HCT116 (cell line): ENCODE measurements at regions not wholly inside any gene's neighbourhood (a gene's known extent, or its start where the extent isn't known, plus 50 kb on each side); places are given as distances from the start of the nearest gene placed in this dataset.
"Not testable (repeated sequence)": the region's sequence is repeated elsewhere in the genome, so short reads cannot be mapped to it uniquely, and the experiment has no call there.

Experiments used
- ATAC-seq: fragments of 200-7000 bp; cut with Tn5 transposase; 2 replicates; pipeline ENCODE4 v1.9.1; 2020; ENCODE audit warnings: mild to moderate bottlenecking, moderate library complexity
- BruUV-seq: library from RNA; stranded (reverse); fragments of 400-500 nt; replicated peaks from 2 replicates; lab custom pipeline; 2021; lab: Mats Ljungman, UMichigan
- CTCF ChIA-PET: fragments of 300-600 bp; sonication (Branson Sonifier 250); formaldehyde crosslinking; loops from one replicate; lab custom pipeline; 2021; ENCODE audit warnings: antibody characterized with exemption; lab: Charles Lee
- POLR2A ChIA-PET: fragments of 300-600, 350-600 bp; sonication (Branson Sonifier 250); formaldehyde crosslinking; loops from one replicate; lab custom pipeline; 2021; ENCODE audit warnings: antibody characterized with exemption; lab: Charles Lee
- RAD21 ChIA-PET, 2 experiments: fragments of 300-600 bp; sonication (Branson Sonifier 250); formaldehyde crosslinking; loops; one replicate each; lab custom pipeline; 2023; ENCODE audit warnings: low total read pairs in 2 of 2; ENCODE audit not compliant: uncharacterized antibody in 2 of 2, unreplicated experiment in 2 of 2, low non-redundant PET in 1 of 2; lab: Charles Lee
- DNase-seq: peaks from one replicate; pipeline ENCODE4 v3.0.0-alpha.2; 2010; ENCODE audit warnings: low read depth, low spot score
- H2AFZ ChIP-seq: fragments of 200-600 bp; shearing (Covaris generic), sonication (generic); 2 replicates; pipeline ENCODE4 v1.6.1; 2017; ENCODE audit warnings: low read depth, mixed run types, mixed read lengths, antibody characterized with exemption, low read length; ENCODE audit not compliant: poor library complexity, severe bottlenecking
- H3K27ac ChIP-seq: 2 replicates; pipeline ENCODE4 v1.5.1; 2012; ENCODE audit warnings: low read depth, low read length
- H3K27me3 ChIP-seq: fragments of 200-600 bp; sonication (generic); 2 replicates; pipeline ENCODE4 v1.6.1; 2016; ENCODE audit warnings: mixed run types, low read length, mixed read lengths; ENCODE audit not compliant: insufficient read depth
- H3K36me3 ChIP-seq, 2 experiments: fragments of 200-500 bp in 1 of 2; fragments of 200-600 bp in 1 of 2; sonication (Bioruptor generic) in 1 of 2; sonication (generic) in 1 of 2; 2 replicates each; pipeline versions ENCODE4 v1.5.1 to v1.6.1; 2014 to 2016; ENCODE audit warnings: low read length in 2 of 2, inconsistent platforms in 1 of 2, mixed read lengths in 1 of 2, mixed run types in 1 of 2; ENCODE audit not compliant: insufficient read depth in 2 of 2, control insufficient read depth in 1 of 2
- H3K4me1 ChIP-seq, 2 experiments: fragments of 200-600 bp in 1 of 2; sonication (generic) in 1 of 2; 2 replicates each; pipeline versions ENCODE4 v1.5.1 to v1.6.1; 2012 to 2017; ENCODE audit warnings: low read length in 2 of 2, inconsistent platforms in 1 of 2, mild to moderate bottlenecking in 1 of 2, mixed read lengths in 1 of 2, mixed run types in 1 of 2, moderate library complexity in 1 of 2; ENCODE audit not compliant: insufficient read depth in 2 of 2, control insufficient read depth in 1 of 2
- H3K4me2 ChIP-seq: fragments of 200-600 bp; sonication (generic); 2 replicates; pipeline ENCODE4 v1.6.1; 2017; ENCODE audit warnings: mixed run types, low read length, mixed read lengths
- H3K4me3 ChIP-seq, 2 experiments: fragments of 200-600 bp in 1 of 2; sonication (generic) in 1 of 2; replicated peaks in 1 of 2; 2 replicates each; pipeline ENCODE4 v1.5.1; 2011 to 2016; ENCODE audit warnings: low read length in 2 of 2, control low read depth in 1 of 2, low read depth in 1 of 2, mild to moderate bottlenecking in 1 of 2, mixed read lengths in 1 of 2, mixed run types in 1 of 2
- H3K79me2 ChIP-seq: fragments of 200-600 bp; sonication (generic); 2 replicates; pipeline ENCODE4 v1.6.1; 2017; ENCODE audit warnings: mild to moderate bottlenecking, mixed run types, low read length, moderate library complexity, mixed read lengths; ENCODE audit not compliant: insufficient read depth
- H3K9ac ChIP-seq: fragments of 200-600 bp; sonication (generic); 2 replicates; pipeline ENCODE4 v1.6.1; 2016; ENCODE audit warnings: low read length, mixed read lengths
- H3K9me2 ChIP-seq: fragments of 200-600 bp; sonication (generic), shearing (Covaris generic); 2 replicates; pipeline ENCODE4 v1.6.1; 2017; ENCODE audit warnings: mixed run types, mild to moderate bottlenecking, moderate library complexity; ENCODE audit not compliant: insufficient read depth
- H3K9me3 ChIP-seq, 2 experiments: fragments of 200-500 bp in 1 of 2; fragments of 200-600 bp in 1 of 2; sonication (Bioruptor generic) in 1 of 2; sonication (generic) in 1 of 2; 2 replicates each; pipeline ENCODE4 v1.6.1; 2014 to 2017; ENCODE audit warnings: low read length in 2 of 2, mixed read lengths in 2 of 2, inconsistent platforms in 1 of 2, low read depth in 1 of 2, mild to moderate bottlenecking in 1 of 2, mixed run types in 1 of 2, moderate library complexity in 1 of 2; ENCODE audit not compliant: control insufficient read depth in 1 of 2, insufficient read depth in 1 of 2
- H4K20me1 ChIP-seq: fragments of 200-600 bp; sonication (generic), shearing (Covaris generic); 2 replicates; pipeline ENCODE4 v1.6.1; 2017; ENCODE audit warnings: mixed run types, mild to moderate bottlenecking, moderate library complexity; ENCODE audit not compliant: insufficient read depth
- CEBPB ChIP-seq: IDR thresholded peaks from 2 replicates; pipeline ENCODE4 v1.6.1; 2012; ENCODE audit warnings: low read depth
- EGR1 ChIP-seq: IDR thresholded peaks from 2 replicates; pipeline ENCODE4 v1.6.1; 2012; ENCODE audit warnings: low read depth
- EZH2 ChIP-seq: fragments of 200-600 bp; sonication (generic); IDR thresholded peaks from 2 replicates; pipeline ENCODE4 v1.6.1; 2017; ENCODE audit warnings: antibody characterized with exemption, mixed run types
- EZH2phosphoT487 ChIP-seq: fragments of 200-600 bp; IDR thresholded peaks from 2 replicates; pipeline ENCODE4 v1.6.1; 2018; ENCODE audit warnings: antibody characterized with exemption, borderline replicate concordance
- JUND ChIP-seq: IDR thresholded peaks from 2 replicates; pipeline ENCODE4 v1.6.1; 2012
- POLR2A ChIP-seq: IDR thresholded peaks from 2 replicates; pipeline ENCODE4 v1.7.0; 2011; ENCODE audit warnings: borderline replicate concordance; ENCODE audit not compliant: insufficient read depth, insufficient read length; ENCODE audit errors: extremely low read depth
- POLR2AphosphoS5 ChIP-seq: IDR thresholded peaks from 2 replicates; pipeline ENCODE4 v1.6.1; 2011; ENCODE audit warnings: mild to moderate bottlenecking, low read depth, low read length, moderate library complexity
- RAD21 ChIP-seq: IDR thresholded peaks from 2 replicates; pipeline ENCODE4 v1.6.1; 2012; ENCODE audit warnings: low read depth, mild to moderate bottlenecking
- SRF ChIP-seq: IDR thresholded peaks from 2 replicates; pipeline ENCODE4 v1.6.1; 2012; ENCODE audit warnings: low read depth
- ZNF274 ChIP-seq: fragments of 200-500 bp; sonication (Bioruptor generic); IDR thresholded peaks from 2 replicates; pipeline ENCODE4 v1.6.1; 2014; ENCODE audit warnings: mild to moderate bottlenecking, low read depth, low read length, inconsistent platforms
- intact Hi-C: fragments of 100-400 bp; cut with micrococcal nuclease; formaldehyde crosslinking; loops from 2 replicates; pipeline ENCODE4 v1.10.0; 2022
- TF ChIP-seq, protein P1 (sequence below): IDR thresholded peaks from 2 replicates; pipeline ENCODE4 v1.6.1; 2012

DNA sequence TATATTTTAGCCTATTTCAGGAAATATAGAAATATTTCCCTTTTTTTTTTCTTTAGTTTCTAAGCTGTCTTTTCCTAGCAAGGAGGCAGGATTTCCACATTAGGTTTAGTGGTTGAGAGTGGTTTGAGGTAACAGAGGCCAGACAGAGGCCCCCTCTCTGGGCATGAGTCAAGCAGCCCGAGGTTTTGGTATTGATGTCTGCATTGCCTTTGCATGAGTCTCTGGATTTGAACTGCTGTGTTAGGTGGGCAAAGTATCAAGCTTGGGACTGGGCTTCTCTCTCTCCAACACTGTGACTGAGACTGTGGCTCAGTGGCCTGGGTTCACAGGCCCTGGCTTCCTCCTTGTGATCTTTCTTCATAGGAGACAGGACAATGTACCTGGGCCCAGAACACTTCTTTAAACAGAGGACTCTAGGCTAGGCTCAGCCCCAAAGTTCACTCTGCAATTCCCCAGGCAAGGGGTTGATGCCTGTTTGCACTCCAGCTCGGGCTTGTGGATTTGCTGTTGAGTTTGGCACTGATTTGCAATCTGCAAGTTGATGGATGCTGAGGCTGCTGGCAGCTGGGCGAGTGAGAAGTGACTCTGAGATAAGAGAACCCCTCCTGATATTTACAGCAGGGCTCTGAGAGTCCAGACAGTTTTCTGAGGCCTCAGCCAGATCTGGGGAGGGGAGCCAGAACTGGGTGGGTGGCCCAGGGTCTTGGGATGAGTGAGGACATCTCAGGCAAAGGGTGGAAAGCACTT, 271.2 kb downstream of the EN1 start:
- no peak overlapping the region for H3K27ac ChIP-seq
- intact Hi-C loops = no loop called here
- POLR2A ChIA-PET = no interaction called here
- no peak for TF ChIP-seq EZH2
- no peak for TF ChIP-seq EGR1
- TF ChIP-seq EZH2phosphoT487 = no peak
- no peak for TF ChIP-seq POLR2AphosphoS5
- no peak for TF ChIP-seq SRF
- no peak for TF ChIP-seq POLR2A
- TF ChIP-seq ZNF274 = no peak
- no peak for TF ChIP-seq RAD21
- TF ChIP-seq CEBPB = no peak
- TF ChIP-seq, protein P1, sequence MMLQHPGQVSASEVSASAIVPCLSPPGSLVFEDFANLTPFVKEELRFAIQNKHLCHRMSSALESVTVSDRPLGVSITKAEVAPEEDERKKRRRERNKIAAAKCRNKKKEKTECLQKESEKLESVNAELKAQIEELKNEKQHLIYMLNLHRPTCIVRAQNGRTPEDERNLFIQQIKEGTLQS = no peak
- TF ChIP-seq JUND = no peak
- H4K20me1 ChIP-seq = no peaks in the 10 kb centered on the region
- H3K9me2 ChIP-seq = no peaks in the 10 kb centered on the region
- no TSS peak for BruUV-seq
- H3K27me3 ChIP-seq = peaks cover 29% of the 10 kb centered on the region; the same call in 1 of the 2 replicates
- H3K36me3 ChIP-seq = no peaks in the 10 kb centered on the region
- RAD21 ChIA-PET = no interaction called here
- CTCF ChIA-PET = no interaction called here
- no peak overlapping the region for H3K9ac ChIP-seq
- no peak overlapping the region for H2AFZ ChIP-seq
- ATAC-seq (no peak), DNase-seq (no peak)
- no peaks in the 10 kb centered on the region for H3K9me3 ChIP-seq
- H3K4me1 ChIP-seq = no peaks in the 10 kb centered on the region
- H3K4me3 ChIP-seq = no peak overlapping the region
- no peak overlapping the region for H3K4me2 ChIP-seq
- H3K79me2 ChIP-seq = no peaks in the 10 kb centered on the region

DNA sequence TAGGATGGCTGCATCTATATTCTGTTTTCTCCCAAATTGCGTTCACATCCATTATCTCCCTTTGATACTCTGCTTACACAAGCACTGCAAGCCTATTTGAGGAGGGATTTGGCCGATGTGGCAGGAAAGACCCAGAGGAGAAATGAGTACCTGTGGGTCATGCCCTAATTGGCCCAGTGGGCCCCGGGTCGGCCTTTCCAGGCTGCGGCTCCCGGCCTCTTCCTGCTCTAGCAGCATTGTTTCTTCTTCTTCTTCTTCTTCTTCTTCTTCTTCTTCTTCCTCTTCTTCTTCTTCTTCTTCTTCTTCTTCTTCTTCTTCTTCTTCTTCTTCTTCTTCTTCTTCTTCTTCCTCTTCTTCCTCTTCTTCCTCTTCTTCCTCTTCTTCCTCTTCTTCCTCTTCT, 275.1 kb downstream of the EN1 start:
- H3K9ac ChIP-seq, H3K9me3 ChIP-seq, POLR2A ChIA-PET, H3K27ac ChIP-seq, intact Hi-C loops, H3K4me3 ChIP-seq, H3K36me3 ChIP-seq, BruUV-seq, ATAC-seq, H3K4me2 ChIP-seq, DNase-seq, H2AFZ ChIP-seq, H3K4me1 ChIP-seq, CTCF ChIA-PET, H4K20me1 ChIP-seq, H3K79me2 ChIP-seq, RAD21 ChIA-PET, H3K9me2 ChIP-seq: not testable (repeated sequence)
- H3K27me3 ChIP-seq = peaks cover 14% of the 10 kb centered on the region
